OCI-LY1 (cell line): ENCODE measurements at regions not wholly inside any gene's neighbourhood (a gene's known extent, or its start where the extent isn't known, plus 50 kb on each side); places are given as distances from the start of the nearest gene placed in this dataset.

Experiments used
- EZH2 ChIP-seq: fragments of 200-600 bp; sonication (generic), shearing (Covaris generic); IDR thresholded peaks from 2 replicates; pipeline ENCODE4 v1.8.0; 2017; ENCODE audit warnings: borderline replicate concordance, mixed run types, mild to moderate bottlenecking, antibody characterized with exemption, low read length, moderate library complexity, mixed read lengths
- TF ChIP-seq, protein P1 (sequence below): fragments of 200-600 bp; sonication (generic), shearing (Covaris generic); IDR thresholded peaks from 2 replicates; pipeline ENCODE4 v1.5.1; 2017; ENCODE audit warnings: mild to moderate bottlenecking, antibody characterized with exemption, low read length, moderate library complexity, mixed read lengths

DNA sequence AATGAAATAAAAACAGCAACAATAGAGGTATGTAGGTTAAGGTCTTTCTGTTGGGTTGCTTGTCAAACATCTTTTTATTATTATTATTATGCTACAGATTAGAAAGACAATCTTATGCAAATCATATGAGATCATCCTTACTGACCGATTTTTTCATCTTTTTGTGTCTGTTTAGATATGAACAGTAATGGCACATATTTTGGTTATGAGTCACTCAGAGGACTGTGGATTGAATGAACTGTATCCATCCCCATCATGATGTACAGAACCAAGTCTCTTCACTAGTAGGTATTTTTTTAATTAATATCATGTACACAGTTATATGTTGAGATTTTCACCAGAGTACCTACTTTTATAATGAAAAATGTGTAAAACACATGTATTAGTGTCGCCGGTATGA is 159.1 kb downstream of the CHRM3 start:
- TF ChIP-seq, protein P1, sequence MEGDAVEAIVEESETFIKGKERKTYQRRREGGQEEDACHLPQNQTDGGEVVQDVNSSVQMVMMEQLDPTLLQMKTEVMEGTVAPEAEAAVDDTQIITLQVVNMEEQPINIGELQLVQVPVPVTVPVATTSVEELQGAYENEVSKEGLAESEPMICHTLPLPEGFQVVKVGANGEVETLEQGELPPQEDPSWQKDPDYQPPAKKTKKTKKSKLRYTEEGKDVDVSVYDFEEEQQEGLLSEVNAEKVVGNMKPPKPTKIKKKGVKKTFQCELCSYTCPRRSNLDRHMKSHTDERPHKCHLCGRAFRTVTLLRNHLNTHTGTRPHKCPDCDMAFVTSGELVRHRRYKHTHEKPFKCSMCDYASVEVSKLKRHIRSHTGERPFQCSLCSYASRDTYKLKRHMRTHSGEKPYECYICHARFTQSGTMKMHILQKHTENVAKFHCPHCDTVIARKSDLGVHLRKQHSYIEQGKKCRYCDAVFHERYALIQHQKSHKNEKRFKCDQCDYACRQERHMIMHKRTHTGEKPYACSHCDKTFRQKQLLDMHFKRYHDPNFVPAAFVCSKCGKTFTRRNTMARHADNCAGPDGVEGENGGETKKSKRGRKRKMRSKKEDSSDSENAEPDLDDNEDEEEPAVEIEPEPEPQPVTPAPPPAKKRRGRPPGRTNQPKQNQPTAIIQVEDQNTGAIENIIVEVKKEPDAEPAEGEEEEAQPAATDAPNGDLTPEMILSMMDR: no peak
- TF ChIP-seq EZH2: no peak
